HL-60 (cell line): ENCODE measurements at regions not wholly inside any gene's neighbourhood (a gene's known extent, or its start where the extent isn't known, plus 50 kb on each side); places are given as distances from the start of the nearest gene placed in this dataset.

ENCODE experiments used
- DNase-seq, 2 experiments: peaks; one replicate each; pipeline ENCODE4 v3.0.0-alpha.2; 2010 to 2020; ENCODE audit warnings: low read depth in 1 of 2, low spot score in 1 of 2
- H3K27ac ChIP-seq: fragments of 250-450 bp; sonication (Bioruptor Pico); replicated peaks from 2 replicates; pipeline ENCODE4 v1.5.1; 2020; ENCODE audit warnings: mild to moderate bottlenecking, moderate library complexity
- H3K27me3 ChIP-seq: fragments of 250-450 bp; sonication (Bioruptor Pico); 2 replicates; pipeline ENCODE4 v1.5.1; 2021; ENCODE audit warnings: mild to moderate bottlenecking, moderate library complexity; ENCODE audit not compliant: insufficient read depth, poor library complexity, severe bottlenecking
- H3K4me3 ChIP-seq: replicated peaks from 2 replicates; pipeline ENCODE4 v1.5.1; 2011; ENCODE audit warnings: mild to moderate bottlenecking, control low read depth, low read length; ENCODE audit not compliant: insufficient read depth
- GABPA ChIP-seq: IDR thresholded peaks from 2 replicates; pipeline ENCODE4 v1.6.1; 2012; ENCODE audit warnings: low read depth
- POLR2AphosphoS5 ChIP-seq: IDR thresholded peaks from 2 replicates; pipeline ENCODE4 v1.6.1; 2012; ENCODE audit warnings: low read depth
- SPI1 ChIP-seq: IDR thresholded peaks from 2 replicates; pipeline ENCODE4 v1.6.1; 2012; ENCODE audit warnings: low read depth, mild to moderate bottlenecking, borderline replicate concordance
- TF ChIP-seq, protein P1 (sequence below): IDR thresholded peaks from 2 replicates; pipeline ENCODE4 v1.6.1; 2012; ENCODE audit warnings: low read depth; ENCODE audit not compliant: insufficient replicate concordance
- TF ChIP-seq, protein P2 (sequence below): IDR thresholded peaks from one replicate; pipeline ENCODE4 v1.5.1; 2011; ENCODE audit warnings: low read length, control low read depth, inconsistent platforms; ENCODE audit not compliant: insufficient read depth

- TF ChIP-seq POLR2AphosphoS5 = no peak
- TF ChIP-seq, protein P1, sequence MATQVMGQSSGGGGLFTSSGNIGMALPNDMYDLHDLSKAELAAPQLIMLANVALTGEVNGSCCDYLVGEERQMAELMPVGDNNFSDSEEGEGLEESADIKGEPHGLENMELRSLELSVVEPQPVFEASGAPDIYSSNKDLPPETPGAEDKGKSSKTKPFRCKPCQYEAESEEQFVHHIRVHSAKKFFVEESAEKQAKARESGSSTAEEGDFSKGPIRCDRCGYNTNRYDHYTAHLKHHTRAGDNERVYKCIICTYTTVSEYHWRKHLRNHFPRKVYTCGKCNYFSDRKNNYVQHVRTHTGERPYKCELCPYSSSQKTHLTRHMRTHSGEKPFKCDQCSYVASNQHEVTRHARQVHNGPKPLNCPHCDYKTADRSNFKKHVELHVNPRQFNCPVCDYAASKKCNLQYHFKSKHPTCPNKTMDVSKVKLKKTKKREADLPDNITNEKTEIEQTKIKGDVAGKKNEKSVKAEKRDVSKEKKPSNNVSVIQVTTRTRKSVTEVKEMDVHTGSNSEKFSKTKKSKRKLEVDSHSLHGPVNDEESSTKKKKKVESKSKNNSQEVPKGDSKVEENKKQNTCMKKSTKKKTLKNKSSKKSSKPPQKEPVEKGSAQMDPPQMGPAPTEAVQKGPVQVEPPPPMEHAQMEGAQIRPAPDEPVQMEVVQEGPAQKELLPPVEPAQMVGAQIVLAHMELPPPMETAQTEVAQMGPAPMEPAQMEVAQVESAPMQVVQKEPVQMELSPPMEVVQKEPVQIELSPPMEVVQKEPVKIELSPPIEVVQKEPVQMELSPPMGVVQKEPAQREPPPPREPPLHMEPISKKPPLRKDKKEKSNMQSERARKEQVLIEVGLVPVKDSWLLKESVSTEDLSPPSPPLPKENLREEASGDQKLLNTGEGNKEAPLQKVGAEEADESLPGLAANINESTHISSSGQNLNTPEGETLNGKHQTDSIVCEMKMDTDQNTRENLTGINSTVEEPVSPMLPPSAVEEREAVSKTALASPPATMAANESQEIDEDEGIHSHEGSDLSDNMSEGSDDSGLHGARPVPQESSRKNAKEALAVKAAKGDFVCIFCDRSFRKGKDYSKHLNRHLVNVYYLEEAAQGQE = no peak
- TF ChIP-seq SPI1 = no peak
- TF ChIP-seq, protein P2, sequence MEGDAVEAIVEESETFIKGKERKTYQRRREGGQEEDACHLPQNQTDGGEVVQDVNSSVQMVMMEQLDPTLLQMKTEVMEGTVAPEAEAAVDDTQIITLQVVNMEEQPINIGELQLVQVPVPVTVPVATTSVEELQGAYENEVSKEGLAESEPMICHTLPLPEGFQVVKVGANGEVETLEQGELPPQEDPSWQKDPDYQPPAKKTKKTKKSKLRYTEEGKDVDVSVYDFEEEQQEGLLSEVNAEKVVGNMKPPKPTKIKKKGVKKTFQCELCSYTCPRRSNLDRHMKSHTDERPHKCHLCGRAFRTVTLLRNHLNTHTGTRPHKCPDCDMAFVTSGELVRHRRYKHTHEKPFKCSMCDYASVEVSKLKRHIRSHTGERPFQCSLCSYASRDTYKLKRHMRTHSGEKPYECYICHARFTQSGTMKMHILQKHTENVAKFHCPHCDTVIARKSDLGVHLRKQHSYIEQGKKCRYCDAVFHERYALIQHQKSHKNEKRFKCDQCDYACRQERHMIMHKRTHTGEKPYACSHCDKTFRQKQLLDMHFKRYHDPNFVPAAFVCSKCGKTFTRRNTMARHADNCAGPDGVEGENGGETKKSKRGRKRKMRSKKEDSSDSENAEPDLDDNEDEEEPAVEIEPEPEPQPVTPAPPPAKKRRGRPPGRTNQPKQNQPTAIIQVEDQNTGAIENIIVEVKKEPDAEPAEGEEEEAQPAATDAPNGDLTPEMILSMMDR = no peak
- TF ChIP-seq GABPA = no peak
- DNase-seq = no peak
- H3K4me3 ChIP-seq = no peak overlapping the region
- no peak overlapping the region for H3K27ac ChIP-seq
- H3K27me3 ChIP-seq = peaks cover 3% of the 10 kb centered on the region
These were observed 52.8 kb upstream of the TRABD2B start for GRCh38 chr1:48049823-48050535.

DNA sequence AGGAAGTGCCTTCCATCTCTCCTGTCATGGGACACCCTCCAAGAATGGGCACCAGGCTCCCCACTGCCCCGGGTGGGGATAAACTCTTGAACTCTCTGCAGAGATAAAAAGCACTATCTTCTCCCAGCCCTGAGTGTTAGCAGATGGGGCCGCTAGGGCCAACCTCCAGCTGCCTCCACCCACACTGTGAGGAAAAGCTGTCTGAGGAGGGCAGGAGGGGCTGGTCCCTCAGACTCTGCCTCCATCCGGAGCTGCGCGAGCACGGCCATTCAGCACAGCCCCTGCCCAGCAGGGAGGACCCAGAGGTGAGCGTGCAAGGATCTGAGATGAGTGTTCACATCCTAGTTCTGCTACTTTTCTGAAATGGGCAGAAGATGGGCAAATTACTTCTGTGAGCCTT is 51.8 kb upstream of the TRABD2B start:
- Histone ChIP-seq H3K4me3 (no peak overlapping the region), H3K27ac (no peak overlapping the region), H3K27me3 (peaks cover 3% of the 10 kb centered on the region)
- no peak for DNase-seq
- TF ChIP-seq POLR2AphosphoS5 (no peak), SPI1 (no peak), GABPA (no peak)
- TF ChIP-seq, protein P1 = no peak
- TF ChIP-seq, protein P2 = no peak

- peaks cover 3% of the 10 kb centered on the region for H3K27me3 ChIP-seq
- DNase-seq = no peak
- TF ChIP-seq GABPA (no peak), POLR2AphosphoS5 (no peak), SPI1 (no peak)
- TF ChIP-seq, protein P2 = no peak
- TF ChIP-seq, protein P1 = no peak
- no peak overlapping the region for H3K4me3 ChIP-seq
- H3K27ac ChIP-seq = no peak overlapping the region
These were observed 50.9 kb upstream of the TRABD2B start for GRCh38 chr1:48048064-48048463.
